ENCODE measurements at regions not wholly inside any gene's neighbourhood (a gene's known extent, or its start where the extent isn't known, plus 50 kb on each side); places are given as distances from the start of the nearest gene placed in this dataset.

DNA sequence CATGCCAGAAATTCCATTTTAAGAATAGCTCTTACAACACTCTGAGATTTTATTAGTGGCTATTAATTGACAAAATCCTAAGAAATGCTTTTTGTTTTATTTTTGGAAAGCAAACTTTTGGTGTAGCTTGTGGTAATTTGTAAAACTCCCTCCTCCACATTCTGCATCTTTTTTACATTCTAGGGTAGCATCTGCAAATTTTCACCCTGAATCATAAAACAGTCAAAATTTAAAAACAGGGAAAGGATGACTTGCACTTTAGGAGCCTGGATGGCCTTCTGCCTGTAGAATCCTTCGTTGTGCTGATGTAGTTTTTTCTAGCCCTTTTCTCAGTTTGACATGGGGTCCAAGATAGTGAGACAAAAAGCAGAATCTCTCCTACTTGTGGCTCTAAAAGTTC is 316.1 kb downstream of the ADRA2A start:
- TF ChIP-seq, protein P1, sequence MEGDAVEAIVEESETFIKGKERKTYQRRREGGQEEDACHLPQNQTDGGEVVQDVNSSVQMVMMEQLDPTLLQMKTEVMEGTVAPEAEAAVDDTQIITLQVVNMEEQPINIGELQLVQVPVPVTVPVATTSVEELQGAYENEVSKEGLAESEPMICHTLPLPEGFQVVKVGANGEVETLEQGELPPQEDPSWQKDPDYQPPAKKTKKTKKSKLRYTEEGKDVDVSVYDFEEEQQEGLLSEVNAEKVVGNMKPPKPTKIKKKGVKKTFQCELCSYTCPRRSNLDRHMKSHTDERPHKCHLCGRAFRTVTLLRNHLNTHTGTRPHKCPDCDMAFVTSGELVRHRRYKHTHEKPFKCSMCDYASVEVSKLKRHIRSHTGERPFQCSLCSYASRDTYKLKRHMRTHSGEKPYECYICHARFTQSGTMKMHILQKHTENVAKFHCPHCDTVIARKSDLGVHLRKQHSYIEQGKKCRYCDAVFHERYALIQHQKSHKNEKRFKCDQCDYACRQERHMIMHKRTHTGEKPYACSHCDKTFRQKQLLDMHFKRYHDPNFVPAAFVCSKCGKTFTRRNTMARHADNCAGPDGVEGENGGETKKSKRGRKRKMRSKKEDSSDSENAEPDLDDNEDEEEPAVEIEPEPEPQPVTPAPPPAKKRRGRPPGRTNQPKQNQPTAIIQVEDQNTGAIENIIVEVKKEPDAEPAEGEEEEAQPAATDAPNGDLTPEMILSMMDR (IDR thresholded peaks at IDR 0.05) = no peak
- TF ChIP-seq POLR2A (IDR thresholded peaks at IDR 0.05) = no peak
